ENCODE measurements at regions not wholly inside any gene's neighbourhood (a gene's known extent, or its start where the extent isn't known, plus 50 kb on each side); places are given as distances from the start of the nearest gene placed in this dataset.

DNA sequence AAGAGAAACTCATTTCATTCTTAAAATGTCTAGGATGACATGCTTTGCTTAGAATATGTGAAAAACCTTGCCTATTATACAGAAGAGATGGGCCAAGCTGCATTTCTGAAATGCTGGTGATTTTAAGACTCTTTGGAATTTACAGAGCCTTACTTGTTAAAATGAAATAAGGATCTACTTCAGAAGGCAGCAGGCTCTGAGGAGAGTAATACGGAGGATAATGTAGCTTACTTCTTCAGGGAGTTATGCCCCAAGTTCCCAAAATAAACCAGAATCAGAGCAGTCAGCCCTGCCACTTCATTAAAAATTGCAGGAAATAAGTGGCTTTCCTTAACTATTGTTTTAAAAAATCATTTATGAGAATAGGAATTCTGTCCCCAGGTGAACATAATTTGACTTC is 1000.3 kb upstream of the RAG2 start:
- POLR2A ChIA-PET: no interaction called here
- Mint-ChIP-seq H3K9me3 (peaks cover 9% of the 10 kb centered on the region), H3K36me3 (ENCODE audit: low read depth) (no peaks in the 10 kb centered on the region), H3K27ac (no peak overlapping the region), H3K4me3 (no peak overlapping the region), H3K4me1 (ENCODE audit: low read depth) (no peaks in the 10 kb centered on the region), H3K27me3 (no peaks in the 10 kb centered on the region)
- CTCF ChIA-PET: no interaction called here
- DNase-seq (no peak), ATAC-seq (no peak)
- intact Hi-C loops (cut with micrococcal nuclease): no loop called here
- TF ChIP-seq, protein P1, sequence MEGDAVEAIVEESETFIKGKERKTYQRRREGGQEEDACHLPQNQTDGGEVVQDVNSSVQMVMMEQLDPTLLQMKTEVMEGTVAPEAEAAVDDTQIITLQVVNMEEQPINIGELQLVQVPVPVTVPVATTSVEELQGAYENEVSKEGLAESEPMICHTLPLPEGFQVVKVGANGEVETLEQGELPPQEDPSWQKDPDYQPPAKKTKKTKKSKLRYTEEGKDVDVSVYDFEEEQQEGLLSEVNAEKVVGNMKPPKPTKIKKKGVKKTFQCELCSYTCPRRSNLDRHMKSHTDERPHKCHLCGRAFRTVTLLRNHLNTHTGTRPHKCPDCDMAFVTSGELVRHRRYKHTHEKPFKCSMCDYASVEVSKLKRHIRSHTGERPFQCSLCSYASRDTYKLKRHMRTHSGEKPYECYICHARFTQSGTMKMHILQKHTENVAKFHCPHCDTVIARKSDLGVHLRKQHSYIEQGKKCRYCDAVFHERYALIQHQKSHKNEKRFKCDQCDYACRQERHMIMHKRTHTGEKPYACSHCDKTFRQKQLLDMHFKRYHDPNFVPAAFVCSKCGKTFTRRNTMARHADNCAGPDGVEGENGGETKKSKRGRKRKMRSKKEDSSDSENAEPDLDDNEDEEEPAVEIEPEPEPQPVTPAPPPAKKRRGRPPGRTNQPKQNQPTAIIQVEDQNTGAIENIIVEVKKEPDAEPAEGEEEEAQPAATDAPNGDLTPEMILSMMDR (IDR thresholded peaks at IDR 0.05): no peak

DNA sequence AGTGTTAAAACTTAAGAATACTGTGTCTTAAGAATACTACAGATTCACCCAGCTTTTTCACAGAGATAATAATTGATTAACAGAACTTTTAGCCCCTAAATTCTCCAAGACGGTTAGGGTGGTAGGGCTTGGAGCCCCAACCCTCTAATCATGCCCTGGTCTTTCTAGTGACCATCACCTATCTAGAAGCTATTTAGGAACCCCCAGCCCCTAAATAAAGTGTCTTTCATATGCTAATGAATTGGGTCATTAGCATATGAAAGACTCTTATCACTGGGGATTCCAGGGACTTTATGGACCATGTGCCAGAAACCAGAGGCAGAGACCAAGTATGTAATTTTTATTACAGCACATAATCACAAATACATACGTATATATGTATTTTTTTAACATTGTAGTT is 999.7 kb upstream of the RAG2 start:
- ChIA-PET CTCF (no interaction called here), POLR2A (no interaction called here)
- ATAC-seq (no peak), DNase-seq (no peak)
- no peaks in the 10 kb centered on the region for H3K27me3 Mint-ChIP-seq
- intact Hi-C loops (cut with micrococcal nuclease): no loop called here
- TF ChIP-seq, protein P1 (IDR thresholded peaks at IDR 0.05): no peak
- peaks cover 5% of the 10 kb centered on the region for H3K9me3 Mint-ChIP-seq
- no peak overlapping the region for H3K27ac Mint-ChIP-seq
- H3K36me3 Mint-ChIP-seq (ENCODE audit: low read depth): no peaks in the 10 kb centered on the region
- H3K4me3 Mint-ChIP-seq: no peak overlapping the region
- H3K4me1 Mint-ChIP-seq (ENCODE audit: low read depth): no peaks in the 10 kb centered on the region

- no peaks in the 10 kb centered on the region for H3K27me3 Mint-ChIP-seq
- H3K4me1 Mint-ChIP-seq (ENCODE audit: low read depth): no peaks in the 10 kb centered on the region
- H3K9me3 Mint-ChIP-seq: peaks cover 2% of the 10 kb centered on the region
- H3K4me3 Mint-ChIP-seq: no peak overlapping the region
- no peak overlapping the region for H3K27ac Mint-ChIP-seq
- TF ChIP-seq, protein P1 (IDR thresholded peaks at IDR 0.05): no peak
- POLR2A ChIA-PET: interaction anchor here (0.7 kb wide), 1 partner anchor 66 kb away, joined by 3 read pairs; no protein-coding TSS in a partner anchor
- ATAC-seq: no peak
- intact Hi-C loops (cut with micrococcal nuclease): no loop called here
- CTCF ChIA-PET: no interaction called here
- H3K36me3 Mint-ChIP-seq (ENCODE audit: low read depth): no peaks in the 10 kb centered on the region
- no peak for DNase-seq
Measured at GRCh38 chr11:37595845-37596244, 997.8 kb upstream of the RAG2 start.

GRCh38 chr11:37574361-37574760 is 976.3 kb upstream of the RAG2 start:
- DNase-seq: no peak
- intact Hi-C loops (cut with micrococcal nuclease): no loop called here
- TF ChIP-seq, protein P1 (IDR thresholded peaks at IDR 0.05): no peak
- peaks cover 16% of the 10 kb centered on the region for H3K9me3 Mint-ChIP-seq
- ChIA-PET CTCF (no interaction called here), POLR2A (no interaction called here)
- H3K36me3 Mint-ChIP-seq (ENCODE audit: low read depth): no peaks in the 10 kb centered on the region
- ATAC-seq: no peak
- H3K27me3 Mint-ChIP-seq: no peaks in the 10 kb centered on the region
- H3K4me3 Mint-ChIP-seq: no peak overlapping the region
- H3K4me1 Mint-ChIP-seq (ENCODE audit: low read depth): no peaks in the 10 kb centered on the region
- H3K27ac Mint-ChIP-seq: no peak overlapping the region

GRCh38 chr11:37572491-37573171 is 974.6 kb upstream of the RAG2 start:
- ATAC-seq: no peak
- POLR2A ChIA-PET: no interaction called here
- no peak for DNase-seq
- H3K27me3 Mint-ChIP-seq: no peaks in the 10 kb centered on the region
- TF ChIP-seq, protein P1 (IDR thresholded peaks at IDR 0.05): no peak
- CTCF ChIA-PET: no interaction called here
- peaks cover 17% of the 10 kb centered on the region for H3K9me3 Mint-ChIP-seq
- H3K36me3 Mint-ChIP-seq (ENCODE audit: low read depth): no peaks in the 10 kb centered on the region
- H3K4me3 Mint-ChIP-seq: no peak overlapping the region
- H3K4me1 Mint-ChIP-seq (ENCODE audit: low read depth): no peaks in the 10 kb centered on the region
- intact Hi-C loops (cut with micrococcal nuclease): no loop called here
- H3K27ac Mint-ChIP-seq: no peak overlapping the region

Measured in activated CD8-positive, alpha-beta T cell treated with anti-CD3 and anti-CD28 coated beads for 36 hours (primary cell).